Panc1 (cell line): ENCODE measurements at regions not wholly inside any gene's neighbourhood (a gene's known extent, or its start where the extent isn't known, plus 50 kb on each side); places are given as distances from the start of the nearest gene placed in this dataset.

Source experiments
- ATAC-seq: fragments of 200-7000 bp; cut with Tn5 transposase; 2 replicates; pipeline ENCODE4 v1.9.1; 2020; ENCODE audit warnings: mild to moderate bottlenecking, moderate library complexity
- BruUV-seq: library from RNA; stranded (reverse); fragments of 400-500 nt; replicated peaks from 2 replicates; lab custom pipeline; 2021; lab: Mats Ljungman, UMichigan
- CTCF ChIA-PET: fragments of 300-600 bp; sonication (Branson Sonifier 250); formaldehyde crosslinking; loops from one replicate; lab custom pipeline; 2022; ENCODE audit warnings: antibody characterized with exemption; lab: Charles Lee
- POLR2A ChIA-PET: fragments of 300-600 bp; sonication (Branson Sonifier 250); formaldehyde crosslinking; loops from one replicate; lab custom pipeline; 2022; ENCODE audit warnings: antibody characterized with exemption; lab: Charles Lee
- DNase-seq: peaks from one replicate; pipeline ENCODE4 v3.0.0-alpha.2; 2010; ENCODE audit warnings: low read depth, low spot score
- H3K27ac ChIP-seq: 2 replicates; pipeline ENCODE4 v1.5.1; 2011; ENCODE audit warnings: mild to moderate bottlenecking, low read length, inconsistent platforms
- H3K27me3 ChIP-seq: fragments of 200-500 bp; sonication (Bioruptor generic); 2 replicates; pipeline ENCODE4 v1.6.0; 2014; ENCODE audit warnings: low read length, inconsistent platforms; ENCODE audit not compliant: control insufficient read depth, insufficient read depth
- H3K36me3 ChIP-seq: fragments of 200-500 bp; sonication (Bioruptor generic); 2 replicates; pipeline ENCODE4 v1.5.1; 2014; ENCODE audit warnings: inconsistent platforms, mild to moderate bottlenecking, low read length, moderate library complexity; ENCODE audit not compliant: control insufficient read depth, insufficient read depth
- H3K4me1 ChIP-seq: 2 replicates; pipeline ENCODE4 v1.5.1; 2011; ENCODE audit warnings: inconsistent platforms, mild to moderate bottlenecking, low read length, moderate library complexity; ENCODE audit not compliant: control insufficient read depth, insufficient read depth
- H3K4me3 ChIP-seq, 2 experiments: 2 replicates each; pipeline ENCODE4 v1.5.1; 2011 to 2012; ENCODE audit warnings: low read depth in 2 of 2, low read length in 2 of 2, mild to moderate bottlenecking in 2 of 2, inconsistent platforms in 1 of 2, moderate library complexity in 1 of 2
- H3K9me3 ChIP-seq: fragments of 200-500 bp; sonication (Bioruptor generic); 2 replicates; pipeline ENCODE4 v1.5.1; 2014; ENCODE audit warnings: low read depth, mild to moderate bottlenecking, inconsistent platforms, low read length, moderate library complexity; ENCODE audit not compliant: control insufficient read depth, insufficient read depth
- POLR2AphosphoS5 ChIP-seq: IDR thresholded peaks from 2 replicates; pipeline ENCODE4 v1.6.1; 2012; ENCODE audit warnings: mild to moderate bottlenecking, low read depth, low read length, moderate library complexity
- SIN3A ChIP-seq: IDR thresholded peaks from 2 replicates; pipeline ENCODE4 v1.6.1; 2012; ENCODE audit warnings: low read depth, mild to moderate bottlenecking, low read length, moderate library complexity, borderline replicate concordance; ENCODE audit not compliant: insufficient read depth
- TCF7L2 ChIP-seq: IDR thresholded peaks from 2 replicates; pipeline ENCODE4 v1.6.1; 2011; ENCODE audit warnings: mild to moderate bottlenecking, low read depth, low read length, inconsistent platforms
- in situ Hi-C: cut with HindIII; loops from 2 replicates; pipeline ENCODE4 v1.10.0; 2016; ENCODE audit warnings: low sequenced_read_pairs, low pct_unique_long_range_greater_than_20kb
- intact Hi-C: fragments of 100-400 bp; cut with micrococcal nuclease; formaldehyde crosslinking; loops from one replicate; pipeline ENCODE4 v1.10.0; 2022; ENCODE audit not compliant: unreplicated experiment
- TF ChIP-seq, protein P1 (sequence below), 2 experiments: IDR thresholded peaks; 2 replicates each; pipeline ENCODE4 v1.6.1; 2011 to 2012; ENCODE audit warnings: low read depth in 2 of 2, control low read depth in 1 of 2, low read length in 1 of 2, mild to moderate bottlenecking in 1 of 2, moderate library complexity in 1 of 2; ENCODE audit not compliant: insufficient read depth in 1 of 2
- TF ChIP-seq, protein P2 (sequence below): fragments of 450-650 bp; IDR thresholded peaks from 2 replicates; pipeline ENCODE4 v1.5.1; 2017; ENCODE audit warnings: mild to moderate bottlenecking

DNA sequence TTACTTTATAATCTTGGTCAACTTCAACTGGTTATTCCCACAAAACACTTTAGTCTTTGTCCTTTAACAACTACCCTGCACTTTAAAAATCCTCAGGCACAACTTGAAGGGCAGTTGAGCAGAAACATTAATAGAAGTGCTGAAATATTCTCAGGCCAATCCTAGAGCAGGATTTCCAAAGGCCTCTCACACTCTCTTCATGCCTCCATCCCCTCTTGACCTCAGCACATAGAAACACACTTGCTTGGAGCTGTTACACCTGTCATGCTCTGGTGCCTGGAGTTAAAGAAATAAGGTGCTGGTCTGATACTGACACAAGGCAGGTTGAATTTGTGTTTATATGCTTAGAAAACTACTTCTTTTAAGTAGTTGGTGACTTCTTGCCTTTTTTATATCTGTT is 618.8 kb upstream of the POU3F2 start:
- intact Hi-C loops, result no loop called here
- in situ Hi-C loops, result no loop called here
- Histone ChIP-seq H3K27me3 (no peaks in the 10 kb centered on the region), H3K4me1 (no peaks in the 10 kb centered on the region), H3K27ac (no peak overlapping the region), H3K4me3 (no peak overlapping the region), H3K9me3 (no peaks in the 10 kb centered on the region), H3K36me3 (no peaks in the 10 kb centered on the region)
- CTCF ChIA-PET, result no interaction called here
- DNase-seq (no peak), ATAC-seq (no peak)
- TF ChIP-seq SIN3A (no peak), POLR2AphosphoS5 (no peak), TCF7L2 (no peak)
- TF ChIP-seq, protein P1, sequence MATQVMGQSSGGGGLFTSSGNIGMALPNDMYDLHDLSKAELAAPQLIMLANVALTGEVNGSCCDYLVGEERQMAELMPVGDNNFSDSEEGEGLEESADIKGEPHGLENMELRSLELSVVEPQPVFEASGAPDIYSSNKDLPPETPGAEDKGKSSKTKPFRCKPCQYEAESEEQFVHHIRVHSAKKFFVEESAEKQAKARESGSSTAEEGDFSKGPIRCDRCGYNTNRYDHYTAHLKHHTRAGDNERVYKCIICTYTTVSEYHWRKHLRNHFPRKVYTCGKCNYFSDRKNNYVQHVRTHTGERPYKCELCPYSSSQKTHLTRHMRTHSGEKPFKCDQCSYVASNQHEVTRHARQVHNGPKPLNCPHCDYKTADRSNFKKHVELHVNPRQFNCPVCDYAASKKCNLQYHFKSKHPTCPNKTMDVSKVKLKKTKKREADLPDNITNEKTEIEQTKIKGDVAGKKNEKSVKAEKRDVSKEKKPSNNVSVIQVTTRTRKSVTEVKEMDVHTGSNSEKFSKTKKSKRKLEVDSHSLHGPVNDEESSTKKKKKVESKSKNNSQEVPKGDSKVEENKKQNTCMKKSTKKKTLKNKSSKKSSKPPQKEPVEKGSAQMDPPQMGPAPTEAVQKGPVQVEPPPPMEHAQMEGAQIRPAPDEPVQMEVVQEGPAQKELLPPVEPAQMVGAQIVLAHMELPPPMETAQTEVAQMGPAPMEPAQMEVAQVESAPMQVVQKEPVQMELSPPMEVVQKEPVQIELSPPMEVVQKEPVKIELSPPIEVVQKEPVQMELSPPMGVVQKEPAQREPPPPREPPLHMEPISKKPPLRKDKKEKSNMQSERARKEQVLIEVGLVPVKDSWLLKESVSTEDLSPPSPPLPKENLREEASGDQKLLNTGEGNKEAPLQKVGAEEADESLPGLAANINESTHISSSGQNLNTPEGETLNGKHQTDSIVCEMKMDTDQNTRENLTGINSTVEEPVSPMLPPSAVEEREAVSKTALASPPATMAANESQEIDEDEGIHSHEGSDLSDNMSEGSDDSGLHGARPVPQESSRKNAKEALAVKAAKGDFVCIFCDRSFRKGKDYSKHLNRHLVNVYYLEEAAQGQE (IDR thresholded peaks at IDR 0.05; ENCODE audit: insufficient read depth in 1 of 2, low read depth in 2 of 2, low read length in 1 of 2), result no peak
- no TSS peak for BruUV-seq
- POLR2A ChIA-PET, result no interaction called here

DNA sequence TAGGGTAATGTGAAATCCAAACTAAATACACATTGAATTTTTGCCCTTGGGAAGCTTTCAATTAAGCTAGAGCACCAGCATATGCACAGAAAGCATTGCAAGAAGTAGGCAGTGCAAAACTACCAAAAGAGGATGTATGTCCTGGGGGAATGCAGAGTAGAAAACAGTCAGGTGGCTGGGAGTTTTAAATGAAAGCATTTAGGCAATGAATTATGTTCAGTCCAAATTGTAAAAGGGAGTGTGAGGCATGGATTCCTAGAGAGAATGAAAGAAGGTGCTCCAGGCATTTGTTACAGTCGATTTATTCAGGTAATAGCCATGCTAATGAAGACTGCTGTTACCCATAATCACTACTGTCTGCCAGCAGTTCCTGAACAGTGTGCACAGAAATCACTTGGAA is 604.1 kb upstream of the POU3F2 start:
- Histone ChIP-seq H3K4me3 (no peak overlapping the region), H3K9me3 (no peaks in the 10 kb centered on the region), H3K27ac (no peak overlapping the region), H3K36me3 (no peaks in the 10 kb centered on the region), H3K4me1 (no peaks in the 10 kb centered on the region), H3K27me3 (no peaks in the 10 kb centered on the region)
- TF ChIP-seq, protein P1 (IDR thresholded peaks at IDR 0.05; ENCODE audit: insufficient read depth in 1 of 2, low read depth in 2 of 2, low read length in 1 of 2), result no peak
- TF ChIP-seq, protein P2, sequence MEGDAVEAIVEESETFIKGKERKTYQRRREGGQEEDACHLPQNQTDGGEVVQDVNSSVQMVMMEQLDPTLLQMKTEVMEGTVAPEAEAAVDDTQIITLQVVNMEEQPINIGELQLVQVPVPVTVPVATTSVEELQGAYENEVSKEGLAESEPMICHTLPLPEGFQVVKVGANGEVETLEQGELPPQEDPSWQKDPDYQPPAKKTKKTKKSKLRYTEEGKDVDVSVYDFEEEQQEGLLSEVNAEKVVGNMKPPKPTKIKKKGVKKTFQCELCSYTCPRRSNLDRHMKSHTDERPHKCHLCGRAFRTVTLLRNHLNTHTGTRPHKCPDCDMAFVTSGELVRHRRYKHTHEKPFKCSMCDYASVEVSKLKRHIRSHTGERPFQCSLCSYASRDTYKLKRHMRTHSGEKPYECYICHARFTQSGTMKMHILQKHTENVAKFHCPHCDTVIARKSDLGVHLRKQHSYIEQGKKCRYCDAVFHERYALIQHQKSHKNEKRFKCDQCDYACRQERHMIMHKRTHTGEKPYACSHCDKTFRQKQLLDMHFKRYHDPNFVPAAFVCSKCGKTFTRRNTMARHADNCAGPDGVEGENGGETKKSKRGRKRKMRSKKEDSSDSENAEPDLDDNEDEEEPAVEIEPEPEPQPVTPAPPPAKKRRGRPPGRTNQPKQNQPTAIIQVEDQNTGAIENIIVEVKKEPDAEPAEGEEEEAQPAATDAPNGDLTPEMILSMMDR, result no peak
- in situ Hi-C loops (no loop called here), intact Hi-C loops (no loop called here)
- ChIA-PET CTCF (no interaction called here), POLR2A (no interaction called here)
- BruUV-seq, result no TSS peak
- DNase-seq, result no peak
- ATAC-seq, result no peak
